Stimulated activated CD4-positive, alpha-beta T cell treated with anti-CD3 and anti-CD28 coated beads, Interleukin-2, amount 100 ng/mL, for 48 hours (primary cell): ENCODE measurements at regions not wholly inside any gene's neighbourhood (a gene's known extent, or its start where the extent isn't known, plus 50 kb on each side); places are given as distances from the start of the nearest gene placed in this dataset.
"Not testable (repeated sequence)": the region's sequence is repeated elsewhere in the genome, so short reads cannot be mapped to it uniquely, and the experiment has no call there.

ENCODE experiments used
- DNase-seq, 2 donors: peaks; one replicate each; pipeline ENCODE4 v3.0.0-alpha.2; 2020

DNA sequence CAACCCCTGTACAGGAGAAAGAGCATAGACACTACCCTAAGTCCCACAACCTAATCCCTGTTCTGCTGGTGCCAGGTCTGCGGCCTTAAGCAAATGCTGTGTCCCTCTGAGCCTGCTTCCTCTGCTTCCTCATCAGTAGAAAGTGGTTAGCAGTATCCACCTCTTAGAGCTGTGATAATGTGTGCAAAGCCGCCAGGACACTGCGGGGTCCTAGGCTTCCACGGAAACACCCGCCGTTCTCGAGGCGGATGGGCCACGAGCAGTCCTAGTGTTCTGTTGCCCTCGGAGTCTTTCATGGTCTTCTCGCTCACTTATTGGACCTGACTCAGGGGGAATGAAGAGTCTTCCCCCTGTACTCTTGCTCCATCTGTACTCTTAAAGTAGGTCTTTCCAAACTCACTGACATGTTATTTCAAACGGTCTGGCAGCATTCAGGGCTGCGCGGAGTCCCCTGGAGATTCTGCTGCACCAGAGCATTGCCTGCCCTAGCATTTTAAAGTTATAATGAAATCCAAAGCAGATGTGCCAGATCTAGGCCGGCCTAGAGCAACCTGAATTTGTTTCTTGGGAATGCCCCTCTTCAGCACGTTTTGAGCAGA lies 107.2 kb upstream of the ZNF236 start:
- no peak for DNase-seq

DNA sequence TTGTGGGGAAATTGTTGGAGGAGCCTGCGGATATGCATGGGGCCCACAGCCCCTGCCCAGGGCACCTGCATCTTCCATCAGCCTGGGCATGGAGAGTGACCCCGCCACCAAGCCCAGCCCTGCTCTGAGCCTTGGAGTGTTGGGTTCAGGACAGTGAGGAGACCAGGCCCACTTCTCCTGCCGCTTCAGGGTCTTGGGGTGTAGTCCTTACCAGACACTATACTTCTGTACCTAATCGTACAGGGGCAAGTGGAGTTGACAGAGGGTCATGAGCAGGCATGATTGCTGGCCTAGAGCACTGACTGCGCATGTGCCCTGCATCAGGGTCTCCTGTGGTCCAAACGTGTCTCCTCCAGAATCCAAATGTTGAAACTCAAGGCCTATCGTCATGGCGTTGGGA lies 108.9 kb upstream of the ZNF236 start:
- DNase-seq, result no peak

DNA sequence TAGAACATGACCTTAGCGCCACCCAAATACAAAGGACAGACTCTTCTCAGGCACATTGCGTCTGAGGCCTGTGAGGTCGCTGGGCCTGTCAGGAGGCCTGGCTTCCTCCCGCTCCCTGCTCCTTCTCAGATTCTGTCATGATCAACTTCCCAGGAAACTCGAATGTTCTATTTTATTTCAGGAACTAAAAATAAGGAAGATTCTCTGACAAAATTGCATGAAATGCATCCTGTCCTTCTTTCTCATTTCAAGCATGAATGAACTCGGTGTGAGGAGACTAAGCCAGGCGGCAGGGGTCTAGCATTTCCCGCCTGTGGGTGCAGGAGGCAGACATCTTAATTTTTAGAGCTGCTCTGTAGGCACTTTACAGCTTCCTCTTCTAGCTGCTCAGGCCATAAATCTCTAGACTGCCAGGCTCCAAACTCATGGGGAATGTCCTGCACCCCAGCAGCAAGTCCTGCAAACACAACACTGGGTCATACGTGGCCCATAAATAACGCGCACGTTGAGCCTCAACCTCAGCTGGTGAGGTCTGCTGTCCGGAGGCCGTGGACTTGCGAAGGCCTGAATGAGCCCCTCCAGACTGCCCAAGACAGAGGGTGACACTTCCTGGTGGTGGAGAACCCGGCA lies 109.7 kb upstream of the ZNF236 start:
- no peak for DNase-seq

DNA sequence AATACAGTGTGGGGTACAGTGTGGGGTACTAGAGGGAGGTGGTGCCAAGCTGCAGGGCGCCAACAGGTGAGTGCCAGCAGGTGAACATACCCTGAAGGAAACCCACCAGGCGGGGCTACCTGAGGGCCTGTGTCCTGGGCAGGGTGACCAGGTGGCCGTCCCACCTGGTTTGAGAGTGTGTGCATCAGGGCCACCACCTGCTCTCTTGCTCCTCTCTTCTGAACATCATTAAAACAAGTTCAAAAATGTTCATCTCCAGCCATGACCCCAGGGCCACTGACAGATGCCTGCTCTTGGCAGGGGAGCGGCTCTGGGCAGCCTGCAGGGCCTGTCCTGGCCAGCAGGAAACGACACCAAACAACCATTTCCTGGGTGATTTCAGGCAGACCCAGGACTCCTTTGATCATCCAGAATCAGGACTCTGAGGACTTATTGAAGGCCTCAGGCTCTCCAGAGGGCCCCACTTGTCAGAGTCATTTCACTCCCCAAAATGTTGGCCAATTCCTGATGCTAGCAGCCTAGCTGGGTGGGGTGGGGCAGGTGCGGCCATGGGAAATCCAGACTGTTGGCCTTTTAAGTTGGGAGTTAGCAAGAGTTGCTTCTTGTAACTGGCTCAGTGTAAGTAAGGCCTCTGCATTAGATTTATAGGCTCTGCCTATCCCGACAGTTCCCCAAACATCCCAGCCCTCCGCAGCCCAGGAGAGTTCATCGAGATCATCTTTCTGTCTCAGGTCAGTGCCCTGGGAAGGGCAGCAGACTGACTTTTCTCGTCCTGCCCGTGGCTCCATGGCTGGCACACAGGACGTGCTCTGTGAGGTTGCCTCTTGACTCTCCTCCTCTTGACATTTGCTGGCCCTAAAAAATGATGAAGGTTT lies 111.5 kb upstream of the ZNF236 start:
- no peak for DNase-seq

DNA sequence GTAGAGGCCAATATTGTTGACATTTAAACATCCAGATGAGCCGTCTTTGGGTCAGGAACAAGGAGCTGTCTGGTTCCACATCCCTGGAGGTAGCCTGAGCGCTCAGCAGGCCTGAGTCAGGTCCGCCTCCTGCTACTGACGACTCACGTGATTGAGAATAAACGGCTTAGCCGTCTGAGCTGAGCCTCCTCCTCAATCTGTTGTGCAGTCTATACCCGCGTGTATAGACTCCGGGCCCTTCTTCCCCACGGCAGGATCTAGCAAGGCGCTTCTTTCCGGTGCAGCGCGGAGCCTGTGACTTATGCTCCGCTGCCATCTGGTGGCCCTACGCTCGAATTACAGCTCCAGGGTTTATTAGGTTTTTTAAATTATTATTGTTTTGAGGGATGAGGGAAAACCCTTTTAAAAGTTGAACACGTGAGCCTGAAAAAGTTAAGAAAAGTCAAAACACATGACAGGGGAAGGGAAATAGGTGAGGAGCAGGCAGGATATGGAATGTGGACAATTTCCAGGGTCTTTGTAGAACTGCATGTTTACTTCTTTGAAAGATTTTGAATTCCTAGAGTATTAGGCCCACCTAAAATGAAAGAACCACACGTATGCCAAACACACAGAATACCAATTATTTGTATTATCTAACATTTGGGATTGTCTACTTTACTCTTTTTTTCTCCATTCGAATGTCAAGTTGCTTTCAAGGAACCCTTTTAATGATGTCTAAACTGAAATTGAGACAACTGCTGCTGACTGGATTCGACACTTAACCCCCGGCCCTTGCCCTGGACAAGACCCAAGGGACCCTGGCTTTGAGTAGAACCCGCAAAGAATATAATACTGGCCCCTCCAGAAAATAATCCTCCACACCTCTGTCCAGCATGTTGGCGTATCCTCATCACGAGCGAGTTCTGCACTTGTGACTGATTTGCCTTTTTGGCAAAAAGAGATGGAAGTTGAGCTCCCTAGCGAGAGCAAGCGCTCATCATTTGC lies 112.4 kb upstream of the ZNF236 start:
- peak; percentile 48 to 58 for DNase-seq

DNA sequence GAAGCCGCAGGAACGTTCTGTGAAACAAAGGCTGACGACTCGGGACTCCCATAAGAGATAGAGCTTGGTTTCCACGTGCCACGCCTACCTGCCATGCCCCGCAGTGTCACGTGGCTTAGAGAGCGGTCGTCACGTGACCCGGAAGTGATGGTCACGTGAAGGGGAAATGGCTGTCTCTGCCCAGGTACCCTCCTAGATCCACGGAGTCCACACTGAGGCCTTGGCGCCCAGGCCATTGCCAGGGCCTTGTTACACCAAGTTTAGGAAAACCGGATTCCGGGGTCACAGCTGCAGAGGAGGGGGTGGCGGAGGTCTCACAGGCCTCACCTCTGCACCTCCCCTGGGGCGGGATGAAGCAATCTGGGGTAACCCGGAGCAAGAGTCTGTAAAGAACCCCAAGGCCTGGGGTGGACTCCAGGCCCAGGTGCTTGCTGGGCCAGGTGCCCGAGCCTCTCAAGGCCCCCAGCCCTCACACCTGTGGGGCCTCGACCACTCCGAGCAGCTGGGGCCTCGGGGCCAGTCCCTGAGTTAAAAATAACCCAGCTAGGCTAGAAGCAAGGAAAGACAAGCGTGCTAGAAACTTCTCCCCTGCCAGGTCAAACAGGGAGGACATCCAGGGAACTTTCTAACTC lies 113.5 kb upstream of the ZNF236 start:
- no peak for DNase-seq

DNA sequence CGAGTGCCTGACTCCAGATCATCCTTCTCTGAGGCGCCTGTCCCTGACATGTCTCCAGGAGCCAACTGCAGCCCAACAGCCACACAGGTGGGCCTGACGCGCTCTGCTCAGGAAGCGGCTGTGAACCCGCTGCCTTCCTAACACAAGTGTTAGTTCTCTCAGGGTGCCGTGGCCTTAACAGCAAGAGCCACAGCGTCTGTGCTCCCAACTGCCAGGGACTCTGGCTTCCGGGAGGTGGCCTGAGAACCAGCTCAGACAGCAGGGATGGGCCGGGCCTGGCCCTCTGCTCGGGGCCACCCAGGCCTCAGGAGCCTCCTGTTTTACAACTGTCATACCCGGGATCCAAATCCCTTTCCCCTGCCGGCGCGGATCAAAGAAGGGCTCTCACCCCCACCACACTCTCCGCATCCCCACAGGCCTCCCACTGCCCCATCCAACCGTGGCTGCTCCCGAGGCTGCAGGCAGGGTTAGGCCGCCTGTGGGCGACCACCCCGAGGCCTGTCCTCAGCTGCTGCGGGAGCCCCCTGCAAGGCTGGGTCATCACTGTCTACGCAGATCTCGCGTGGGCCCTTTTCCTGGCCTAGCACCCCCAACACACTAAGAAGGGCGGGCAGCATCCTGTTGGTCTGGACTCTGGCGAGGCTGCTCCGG lies 114.2 kb upstream of the ZNF236 start:
- DNase-seq, result no peak

DNA sequence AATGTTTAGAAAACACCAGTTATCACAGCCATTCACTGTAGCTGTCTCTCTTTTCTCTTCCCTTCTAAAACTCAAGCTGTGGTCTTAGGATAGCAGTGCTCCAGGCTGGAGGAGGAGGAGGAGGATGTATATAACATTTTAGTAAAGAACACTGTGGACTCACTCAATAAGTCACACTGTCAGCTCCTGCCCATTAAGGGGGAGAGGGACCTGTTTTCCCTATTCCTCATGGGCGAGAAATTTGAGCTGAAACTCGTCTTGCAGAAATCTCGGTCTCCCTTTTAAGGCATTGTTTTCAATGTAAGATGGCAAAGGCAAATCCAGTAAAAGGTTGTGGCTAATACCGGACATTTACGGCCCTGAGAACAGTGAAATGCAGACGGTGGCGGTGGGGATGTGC lies 114.8 kb upstream of the ZNF236 start:
- DNase-seq, result no peak

DNA sequence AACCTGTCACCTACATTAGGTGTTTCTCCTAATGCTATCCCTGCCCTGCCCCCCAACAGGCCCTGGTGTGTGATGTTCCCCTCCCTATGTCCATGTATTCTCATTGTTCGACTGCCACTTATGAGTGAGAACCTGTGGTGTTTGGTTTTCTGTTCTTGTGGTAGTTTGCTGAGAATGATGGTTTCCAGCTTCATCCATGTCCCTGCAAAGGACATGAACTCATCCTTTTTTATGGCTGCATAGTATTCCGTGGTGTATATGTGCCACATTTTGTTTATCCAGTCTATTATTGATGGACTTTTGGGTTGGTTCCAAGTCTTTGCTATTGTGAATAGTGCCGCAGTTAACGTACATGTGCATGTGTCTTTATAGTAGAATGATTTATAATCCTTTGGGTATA lies 117.8 kb upstream of the ZNF236 start:
- DNase-seq, result not testable (repeated sequence)

DNA sequence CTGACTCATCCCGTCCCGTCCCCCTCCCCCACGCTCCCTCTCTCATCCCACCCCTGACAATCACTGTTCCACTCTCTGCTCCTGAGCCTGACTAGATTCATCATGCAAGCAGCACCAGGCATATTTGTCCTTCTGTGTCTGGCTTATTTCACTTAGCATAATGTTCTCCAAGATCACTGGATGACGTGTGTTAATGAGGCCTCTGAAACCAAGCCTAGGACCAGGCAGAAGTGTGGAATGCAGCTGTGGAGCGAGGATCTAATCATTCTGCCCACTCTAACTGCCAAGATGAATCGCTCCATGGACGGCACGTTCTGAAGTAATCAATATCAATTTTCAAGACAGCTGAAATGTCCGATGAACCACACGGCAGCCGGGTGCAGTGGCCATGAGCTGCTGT lies 122.4 kb upstream of the ZNF236 start:
- DNase-seq, result no peak

DNA sequence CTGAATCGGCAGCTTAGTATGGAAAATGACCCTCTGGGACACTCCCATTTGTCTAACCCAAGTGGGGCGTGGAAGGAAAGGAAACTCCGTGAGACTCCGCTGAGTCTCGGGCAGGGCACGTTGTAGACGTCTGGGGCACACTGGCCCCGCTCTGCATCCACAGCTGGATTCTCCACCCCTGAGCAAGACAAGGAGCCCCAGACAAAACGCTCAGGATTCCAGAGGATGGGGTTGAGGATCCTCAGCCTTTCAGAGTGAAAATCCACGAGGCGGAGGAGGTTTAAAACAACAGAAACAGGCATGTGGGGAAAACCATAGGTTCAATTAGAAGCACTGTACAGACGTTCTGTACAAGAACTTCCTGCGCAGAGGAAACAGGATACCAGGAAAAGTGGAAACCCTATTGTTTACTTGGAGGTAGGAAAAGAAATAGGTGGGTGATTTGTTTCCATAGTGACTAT lies 124.9 kb upstream of the ZNF236 start:
- DNase-seq, result no peak

DNA sequence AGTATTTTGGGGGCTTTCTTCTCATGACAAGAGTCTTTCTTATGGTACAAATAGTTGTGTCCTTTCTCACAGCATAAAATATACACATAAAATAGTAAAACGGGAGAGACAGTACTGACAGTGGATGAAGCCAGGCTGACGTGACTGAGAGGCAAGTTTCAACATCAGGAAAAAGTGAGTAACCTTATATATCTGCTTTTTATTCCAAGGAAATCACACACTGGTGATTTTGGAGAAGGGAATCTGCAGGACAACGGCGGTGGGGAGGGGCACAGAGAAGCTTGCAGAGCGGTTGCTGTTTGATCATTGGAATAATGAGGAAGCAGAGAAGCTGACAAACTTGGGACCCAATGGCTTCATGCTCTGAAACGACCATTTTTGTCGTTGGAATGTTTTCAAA lies 130.6 kb upstream of the ZNF236 start:
- no peak for DNase-seq

DNA sequence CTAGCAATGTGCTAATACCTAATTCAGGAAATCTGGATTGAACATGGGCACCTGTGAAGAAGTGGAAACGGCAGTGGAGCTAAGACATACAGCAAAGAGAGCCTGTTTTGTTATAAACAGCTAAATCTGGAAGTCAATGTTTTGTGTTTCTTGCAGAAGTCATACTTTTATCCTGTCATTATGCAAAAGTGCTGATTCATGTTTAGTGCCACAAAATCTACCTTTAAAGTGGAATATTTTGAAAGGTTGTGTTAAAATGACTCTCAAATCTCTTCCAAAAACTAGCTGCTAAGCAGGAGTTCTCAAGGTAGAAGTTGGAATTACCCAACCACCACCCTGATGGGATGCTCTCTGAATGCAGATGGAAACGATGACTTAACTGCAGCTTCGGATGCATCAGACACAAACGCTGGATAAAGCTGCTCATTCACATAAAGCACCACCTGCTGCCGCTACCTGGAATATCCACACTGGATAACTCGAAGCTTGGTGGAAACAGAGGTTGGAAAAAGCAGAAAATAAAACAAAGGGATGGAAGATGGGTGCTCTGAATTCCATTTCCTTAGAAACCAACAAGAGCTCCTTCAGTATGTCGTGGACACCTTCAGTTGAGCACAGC lies 132.6 kb upstream of the ZNF236 start:
- DNase-seq, result no peak

DNA sequence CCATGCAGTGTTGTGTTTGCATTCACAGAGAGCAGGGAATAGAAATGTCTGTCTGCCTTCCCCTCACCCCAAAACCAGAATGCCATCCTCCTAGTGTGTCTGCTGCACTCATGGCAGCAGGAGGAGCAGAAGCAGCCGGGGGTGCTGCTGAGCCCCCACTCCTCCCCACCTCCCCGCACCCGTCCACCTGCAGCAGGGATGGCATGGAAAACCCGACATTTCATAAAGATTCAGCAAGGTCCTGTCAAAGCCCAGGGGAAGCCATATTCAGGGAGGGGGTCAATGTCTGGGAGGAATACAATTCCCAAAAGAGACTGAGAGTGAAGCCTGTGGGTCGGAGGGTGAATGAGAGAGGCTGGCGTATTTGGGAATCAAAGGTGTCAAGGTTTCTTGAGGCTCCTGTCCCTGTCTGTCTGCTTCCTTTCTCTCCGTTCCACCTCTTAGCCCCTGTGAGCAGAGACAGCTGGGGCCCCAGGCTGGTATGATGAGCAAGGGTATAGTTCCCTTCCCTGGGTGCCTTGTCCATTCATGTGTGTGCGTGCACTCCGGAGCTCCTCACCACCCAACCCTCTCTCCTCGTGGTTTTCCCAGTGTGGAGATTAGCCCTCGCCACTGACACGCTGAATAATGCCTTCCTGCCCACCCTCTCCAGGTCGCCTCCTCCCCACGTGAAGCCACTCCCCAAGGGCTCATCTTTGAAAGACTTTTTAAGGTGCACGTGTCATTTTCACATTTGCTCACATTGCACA lies 133.5 kb upstream of the ZNF236 start:
- DNase-seq, result no peak

DNA sequence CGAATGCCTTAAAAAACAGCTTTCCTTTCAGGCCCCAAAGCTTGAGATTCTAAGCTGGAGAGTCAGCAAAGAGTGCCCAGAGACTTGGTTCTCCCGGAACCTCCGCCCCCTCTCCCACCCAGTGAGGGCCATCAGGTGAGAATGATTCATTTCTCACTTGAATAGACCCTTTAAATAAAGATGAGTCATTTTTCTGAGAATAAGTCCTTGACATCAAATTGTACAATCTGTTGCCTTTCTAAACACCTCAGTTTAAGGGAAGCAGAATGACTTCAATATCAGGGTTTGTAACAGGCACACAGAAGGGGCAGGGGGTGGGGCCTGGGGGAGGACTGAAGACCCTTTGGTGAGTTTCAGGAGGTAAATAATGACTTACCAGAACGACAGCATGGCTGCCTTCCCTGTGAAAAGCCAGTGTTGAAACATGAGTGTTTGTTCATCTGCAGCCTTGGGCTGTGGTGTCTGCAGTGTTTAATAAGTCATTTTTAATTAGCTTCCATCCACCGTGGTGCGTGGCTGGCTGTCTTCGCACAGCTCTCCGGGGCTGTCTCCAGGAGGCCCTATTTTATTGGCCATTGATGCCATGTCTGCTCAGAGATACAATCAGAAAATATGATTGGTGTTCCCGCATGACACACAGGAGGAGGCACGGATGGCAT lies 134.9 kb upstream of the ZNF236 start:
- DNase-seq, result peak in 1 of 2 donors; percentile 9

DNA sequence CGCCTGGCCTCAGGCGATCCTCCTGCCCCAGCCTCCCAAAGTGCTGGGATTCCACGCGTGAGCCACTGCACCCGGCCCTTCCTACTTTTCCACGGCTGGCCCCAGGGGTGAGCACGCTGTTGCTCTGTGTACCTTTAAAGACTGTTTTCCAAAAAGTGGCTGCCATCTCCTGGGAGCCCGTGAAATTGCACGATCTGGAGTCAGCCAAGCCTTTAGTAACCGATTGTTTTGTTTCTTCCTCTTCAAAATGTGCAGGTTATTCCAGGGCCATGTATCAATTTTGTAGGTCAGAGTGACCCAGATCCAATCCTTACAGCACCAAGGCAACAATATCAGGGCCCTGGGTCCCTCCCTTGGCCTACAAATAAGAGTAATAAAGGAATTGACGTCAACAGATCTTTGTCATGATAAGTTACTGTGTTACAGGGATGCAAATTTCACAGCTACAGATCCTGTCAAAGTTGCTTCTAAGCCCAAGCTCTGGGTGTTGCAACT lies 135.6 kb upstream of the ZNF236 start:
- peak; percentile 7 to 13 for DNase-seq

DNA sequence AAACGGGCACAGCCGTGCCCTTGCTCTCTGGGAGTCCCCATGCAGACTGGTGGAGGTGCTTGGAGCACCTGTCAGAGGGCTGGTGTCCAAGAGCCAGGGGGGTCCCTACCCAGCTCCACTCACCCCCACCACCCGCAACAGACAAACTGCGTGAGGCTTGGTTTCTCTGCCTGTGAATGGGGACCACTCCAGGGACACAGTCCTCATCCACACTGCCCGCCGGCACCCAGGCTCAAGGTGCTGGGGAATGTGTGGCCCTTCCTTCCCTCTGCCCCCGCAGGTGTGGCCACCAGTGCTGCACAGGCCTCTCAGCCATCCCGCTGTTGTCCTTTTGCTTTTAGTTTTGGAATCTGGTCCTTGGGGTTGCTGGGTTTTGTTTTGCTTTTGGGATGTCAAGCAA lies 136.5 kb upstream of the ZNF236 start:
- no peak for DNase-seq

DNA sequence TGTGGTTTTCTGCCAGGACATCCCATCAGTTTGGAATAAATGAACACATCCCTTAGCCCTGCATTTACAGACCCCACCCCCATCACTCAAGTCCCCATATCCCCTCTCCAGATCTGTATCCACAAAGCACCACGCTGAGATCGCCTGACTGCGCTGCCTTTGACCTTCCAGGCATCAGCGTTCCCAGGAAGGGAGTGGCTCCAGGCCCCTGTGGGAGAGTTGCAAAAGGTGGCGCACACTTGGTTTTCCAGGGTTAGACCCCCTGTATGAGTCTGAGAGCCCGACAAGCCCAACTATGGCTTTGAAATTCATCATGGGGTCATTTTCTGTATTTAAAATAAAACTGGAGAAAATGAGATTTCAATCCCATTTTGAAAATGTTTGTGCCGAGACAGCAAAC lies 137.0 kb upstream of the ZNF236 start:
- no peak for DNase-seq

DNA sequence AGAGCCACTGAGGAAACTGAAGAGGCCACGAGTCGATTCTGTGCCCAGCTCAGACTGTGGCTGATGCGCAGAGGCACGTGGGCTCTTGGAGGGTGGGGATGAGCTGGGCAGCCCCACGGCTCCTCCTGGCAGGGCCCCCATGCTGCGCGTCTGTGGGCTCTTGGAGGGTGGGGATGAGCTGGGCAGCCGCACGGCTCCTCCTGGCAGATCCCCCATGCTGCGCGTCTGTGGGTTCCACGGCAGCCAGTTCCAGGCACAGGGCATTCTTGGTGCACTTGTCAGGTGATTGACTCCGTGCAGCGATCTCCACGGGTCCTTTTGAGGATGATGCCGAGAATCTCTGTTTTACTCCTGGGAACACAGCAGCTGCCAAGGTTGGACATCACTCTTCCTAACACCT lies 138.1 kb upstream of the ZNF236 start:
- DNase-seq, result no peak

DNA sequence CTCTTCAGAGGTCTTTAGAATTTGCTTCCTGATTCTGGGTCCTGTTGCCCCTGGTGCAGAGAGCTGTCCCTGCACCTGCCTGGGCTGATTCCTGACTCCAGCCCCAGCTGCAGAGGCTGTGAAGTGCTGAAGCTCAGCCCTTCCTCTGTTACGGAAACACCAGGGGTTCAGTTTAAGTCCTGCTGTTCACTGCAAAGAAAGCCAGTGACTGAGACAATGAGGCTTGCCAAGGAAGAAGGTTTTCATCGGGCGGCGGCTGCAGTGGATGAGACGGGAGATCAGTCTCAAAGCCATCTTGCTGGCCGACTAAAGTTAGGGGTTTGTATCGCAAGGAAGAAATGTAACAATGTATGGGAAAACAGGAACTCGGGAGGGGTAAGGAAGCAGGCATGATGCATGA lies 142.4 kb upstream of the ZNF236 start:
- DNase-seq, result no peak
